NB4 (cell line): ENCODE measurements at regions not wholly inside any gene's neighbourhood (a gene's known extent, or its start where the extent isn't known, plus 50 kb on each side); places are given as distances from the start of the nearest gene placed in this dataset.

ENCODE experiments used
- MYC ChIP-seq: IDR thresholded peaks from 2 replicates; pipeline ENCODE4 v1.6.1; 2011; ENCODE audit warnings: low read depth, low read length
- POLR2A ChIP-seq: IDR thresholded peaks from 2 replicates; pipeline ENCODE4 v1.6.1; 2011; ENCODE audit warnings: mild to moderate bottlenecking; ENCODE audit not compliant: insufficient read length; ENCODE audit errors: extremely low read depth
- TF ChIP-seq, protein P1 (sequence below): IDR thresholded peaks from one replicate; pipeline ENCODE4 v1.5.1; 2012; ENCODE audit warnings: low read depth, low read length
- TF ChIP-seq, protein P2 (sequence below): IDR thresholded peaks from 2 replicates; pipeline ENCODE4 v1.6.1; 2011; ENCODE audit warnings: low read depth, low read length

DNA sequence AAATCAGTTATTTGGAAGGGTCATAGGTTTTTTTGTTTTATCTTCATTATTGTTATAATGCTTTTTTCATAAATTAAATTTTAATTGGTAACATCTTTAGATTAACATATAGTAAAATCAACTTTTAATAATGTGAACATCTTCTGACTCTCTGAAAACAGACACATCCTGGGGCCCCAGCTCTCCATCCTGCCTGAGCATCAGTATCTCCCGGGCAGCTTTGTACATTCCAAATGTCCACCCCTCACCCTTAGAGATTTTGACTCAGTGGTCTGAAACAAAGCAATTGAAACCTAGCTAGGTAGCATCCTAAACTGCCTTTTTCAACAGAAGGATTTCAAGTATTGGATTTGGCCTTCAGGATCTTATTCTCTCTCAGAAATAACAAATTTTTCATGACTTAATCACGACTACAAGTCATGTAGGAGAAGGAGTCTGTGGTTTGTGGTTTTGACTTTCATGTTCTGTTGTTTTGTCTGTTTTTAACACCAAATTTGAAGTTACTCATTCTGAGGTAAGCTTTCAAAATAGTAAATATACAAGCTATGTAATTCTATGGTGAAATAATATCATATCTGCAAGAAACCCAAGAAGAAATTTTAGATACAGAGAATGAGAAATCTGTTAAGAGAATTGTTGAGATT lies 147.3 kb upstream of the UBE2E2 start:
- TF ChIP-seq, protein P1, sequence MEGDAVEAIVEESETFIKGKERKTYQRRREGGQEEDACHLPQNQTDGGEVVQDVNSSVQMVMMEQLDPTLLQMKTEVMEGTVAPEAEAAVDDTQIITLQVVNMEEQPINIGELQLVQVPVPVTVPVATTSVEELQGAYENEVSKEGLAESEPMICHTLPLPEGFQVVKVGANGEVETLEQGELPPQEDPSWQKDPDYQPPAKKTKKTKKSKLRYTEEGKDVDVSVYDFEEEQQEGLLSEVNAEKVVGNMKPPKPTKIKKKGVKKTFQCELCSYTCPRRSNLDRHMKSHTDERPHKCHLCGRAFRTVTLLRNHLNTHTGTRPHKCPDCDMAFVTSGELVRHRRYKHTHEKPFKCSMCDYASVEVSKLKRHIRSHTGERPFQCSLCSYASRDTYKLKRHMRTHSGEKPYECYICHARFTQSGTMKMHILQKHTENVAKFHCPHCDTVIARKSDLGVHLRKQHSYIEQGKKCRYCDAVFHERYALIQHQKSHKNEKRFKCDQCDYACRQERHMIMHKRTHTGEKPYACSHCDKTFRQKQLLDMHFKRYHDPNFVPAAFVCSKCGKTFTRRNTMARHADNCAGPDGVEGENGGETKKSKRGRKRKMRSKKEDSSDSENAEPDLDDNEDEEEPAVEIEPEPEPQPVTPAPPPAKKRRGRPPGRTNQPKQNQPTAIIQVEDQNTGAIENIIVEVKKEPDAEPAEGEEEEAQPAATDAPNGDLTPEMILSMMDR, result no peak
- TF ChIP-seq POLR2A, result no peak
- TF ChIP-seq MYC, result no peak
- TF ChIP-seq, protein P2, sequence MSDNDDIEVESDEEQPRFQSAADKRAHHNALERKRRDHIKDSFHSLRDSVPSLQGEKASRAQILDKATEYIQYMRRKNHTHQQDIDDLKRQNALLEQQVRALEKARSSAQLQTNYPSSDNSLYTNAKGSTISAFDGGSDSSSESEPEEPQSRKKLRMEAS, result no peak
